ENCODE measurements at regions not wholly inside any gene's neighbourhood (a gene's known extent, or its start where the extent isn't known, plus 50 kb on each side); places are given as distances from the start of the nearest gene placed in this dataset.

- no peak for DNase-seq
- Histone ChIP-seq H3K27ac (ENCODE audit: low read depth, low read length) (no peak overlapping the region), H3K9me3 (ENCODE audit: low read length) (no peaks in the 10 kb centered on the region), H3K27me3 (ENCODE audit: insufficient read depth, low read length, poor library complexity, severe bottlenecking) (no peaks in the 10 kb centered on the region), H3K36me3 (ENCODE audit: insufficient read depth, low read length) (no peaks in the 10 kb centered on the region), H3K4me1 (ENCODE audit: insufficient read depth, low read length) (no peaks in the 10 kb centered on the region), H3K4me3 (ENCODE audit: low read length) (no peak overlapping the region)
- POLR2A ChIA-PET: no interaction called here
- Mint-ChIP-seq H3K27ac (no peak overlapping the region), H3K4me1 (no peaks in the 10 kb centered on the region), H3K36me3 (no peaks in the 10 kb centered on the region), H3K9me3 (peaks cover 2 to 7% (median 3%) of the 10 kb centered on the region in 5 donors), H3K27me3 (no peaks in the 10 kb centered on the region), H3K4me3 (no peak overlapping the region)
- CTCF ChIA-PET: no interaction called here
Observed at GRCh38 chr7:67754651-67755050, 758.0 kb downstream of the TYW1 start.

DNA sequence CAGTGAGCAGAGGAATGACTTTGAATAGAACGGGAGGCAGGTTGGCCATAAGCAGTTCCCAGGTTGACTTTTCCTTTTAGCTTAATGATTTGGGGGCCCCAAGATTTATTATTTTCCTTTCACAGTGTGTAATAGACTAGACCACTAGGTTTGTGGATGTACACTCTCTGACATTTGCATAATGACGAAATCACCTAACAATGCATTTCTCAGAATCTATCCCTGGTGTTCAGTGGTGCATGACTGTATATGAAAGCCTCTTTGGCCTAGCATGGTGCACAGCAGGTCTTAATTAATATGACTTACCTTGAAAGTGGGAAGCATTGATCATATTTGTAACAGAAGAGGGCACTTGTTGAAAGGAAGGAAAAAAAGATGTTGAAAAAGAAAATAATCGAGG is 761.9 kb downstream of the TYW1 start:
- H3K4me3 Mint-ChIP-seq: no peak overlapping the region
- ChIA-PET POLR2A (no interaction called here), CTCF (interaction anchor here (0.8 kb wide), 1 partner anchor 12 kb away, joined by 3 read pairs; no protein-coding TSS in a partner anchor)
- no peak overlapping the region for H3K27ac Mint-ChIP-seq
- H3K27me3 ChIP-seq (ENCODE audit: insufficient read depth, low read length, poor library complexity, severe bottlenecking): no peaks in the 10 kb centered on the region
- no peaks in the 10 kb centered on the region for H3K36me3 Mint-ChIP-seq
- no peak overlapping the region for H3K27ac ChIP-seq (ENCODE audit: low read depth, low read length)
- H3K4me1 Mint-ChIP-seq: no peaks in the 10 kb centered on the region
- no peaks in the 10 kb centered on the region for H3K27me3 Mint-ChIP-seq
- DNase-seq: no peak
- H3K36me3 ChIP-seq (ENCODE audit: insufficient read depth, low read length): no peaks in the 10 kb centered on the region
- peaks cover 0 to 6% (median 2%) of the 10 kb centered on the region in 5 donors for H3K9me3 Mint-ChIP-seq
- no peak overlapping the region for H3K4me3 ChIP-seq (ENCODE audit: low read length)
- no peaks in the 10 kb centered on the region for H3K9me3 ChIP-seq (ENCODE audit: low read length)
- no peaks in the 10 kb centered on the region for H3K4me1 ChIP-seq (ENCODE audit: insufficient read depth, low read length)

- peaks cover 0 to 10% (median 2%) of the 10 kb centered on the region in 5 donors for H3K9me3 Mint-ChIP-seq
- H3K27me3 Mint-ChIP-seq: no peaks in the 10 kb centered on the region
- H3K4me1 ChIP-seq (ENCODE audit: insufficient read depth, low read length): no peaks in the 10 kb centered on the region
- H3K4me1 Mint-ChIP-seq: no peaks in the 10 kb centered on the region
- H3K27ac Mint-ChIP-seq: no peak overlapping the region
- H3K36me3 Mint-ChIP-seq: no peaks in the 10 kb centered on the region
- POLR2A ChIA-PET: no interaction called here
- H3K36me3 ChIP-seq (ENCODE audit: insufficient read depth, low read length): no peaks in the 10 kb centered on the region
- H3K9me3 ChIP-seq (ENCODE audit: low read length): no peaks in the 10 kb centered on the region
- CTCF ChIA-PET: no interaction called here
- no peak for DNase-seq
- no peak overlapping the region for H3K4me3 Mint-ChIP-seq
- H3K4me3 ChIP-seq (ENCODE audit: low read length): no peak overlapping the region
- no peaks in the 10 kb centered on the region for H3K27me3 ChIP-seq (ENCODE audit: insufficient read depth, low read length, poor library complexity, severe bottlenecking)
- H3K27ac ChIP-seq (ENCODE audit: low read depth, low read length): no peak overlapping the region
Observed at GRCh38 chr7:67760971-67761370, 764.3 kb downstream of the TYW1 start.

GRCh38 chr7:67762516-67762915 is 765.9 kb downstream of the TYW1 start:
- Mint-ChIP-seq H3K27ac (no peak overlapping the region), H3K27me3 (no peaks in the 10 kb centered on the region), H3K4me3 (no peak overlapping the region), H3K9me3 (peaks cover 2 to 10% (median 6%) of the 10 kb centered on the region in 5 donors), H3K4me1 (no peaks in the 10 kb centered on the region), H3K36me3 (peaks cover 0 to 3% (median 0%) of the 10 kb centered on the region in 3 donors)
- Histone ChIP-seq H3K4me1 (ENCODE audit: insufficient read depth, low read length) (no peaks in the 10 kb centered on the region), H3K27ac (ENCODE audit: low read depth, low read length) (no peak overlapping the region), H3K9me3 (ENCODE audit: low read length) (no peaks in the 10 kb centered on the region), H3K36me3 (ENCODE audit: insufficient read depth, low read length) (no peaks in the 10 kb centered on the region), H3K4me3 (ENCODE audit: low read length) (no peak overlapping the region), H3K27me3 (ENCODE audit: insufficient read depth, low read length, poor library complexity, severe bottlenecking) (no peaks in the 10 kb centered on the region)
- ChIA-PET CTCF (no interaction called here), POLR2A (no interaction called here)
- DNase-seq: no peak

DNA sequence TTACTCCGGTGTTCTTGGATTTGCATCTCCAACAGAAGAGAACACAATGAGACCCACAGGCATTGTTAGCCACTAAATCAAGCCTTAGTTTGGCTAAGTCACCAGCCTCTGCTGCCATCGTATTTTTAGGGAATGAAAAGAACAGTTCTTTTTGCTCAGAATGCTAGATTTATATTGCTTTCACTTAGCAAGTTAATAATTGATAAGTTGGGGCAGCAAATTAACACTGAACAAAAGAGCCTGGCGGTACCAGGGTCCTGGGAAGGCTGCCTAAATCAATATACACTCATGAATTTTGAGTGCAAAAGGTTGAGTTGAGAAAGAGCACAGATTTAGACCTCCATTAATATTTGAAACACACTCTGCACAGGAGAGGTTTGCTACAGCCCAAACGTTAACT is 767.7 kb downstream of the TYW1 start:
- DNase-seq: no peak
- H3K9me3 Mint-ChIP-seq: peaks cover 2 to 6% (median 4%) of the 10 kb centered on the region in 5 donors
- no peak overlapping the region for H3K27ac Mint-ChIP-seq
- ChIA-PET CTCF (no interaction called here), POLR2A (no interaction called here)
- Histone ChIP-seq H3K4me3 (ENCODE audit: low read length) (no peak overlapping the region), H3K27ac (ENCODE audit: low read depth, low read length) (no peak overlapping the region), H3K36me3 (ENCODE audit: insufficient read depth, low read length) (no peaks in the 10 kb centered on the region), H3K4me1 (ENCODE audit: insufficient read depth, low read length) (no peaks in the 10 kb centered on the region), H3K27me3 (ENCODE audit: insufficient read depth, low read length, poor library complexity, severe bottlenecking) (no peaks in the 10 kb centered on the region), H3K9me3 (ENCODE audit: low read length) (no peaks in the 10 kb centered on the region)
- H3K27me3 Mint-ChIP-seq: no peaks in the 10 kb centered on the region
- no peak overlapping the region for H3K4me3 Mint-ChIP-seq
- peaks cover 0 to 3% (median 0%) of the 10 kb centered on the region in 3 donors for H3K36me3 Mint-ChIP-seq
- H3K4me1 Mint-ChIP-seq: no peaks in the 10 kb centered on the region

GRCh38 chr7:67765481-67766175 is 769.0 kb downstream of the TYW1 start:
- H3K4me3 ChIP-seq (ENCODE audit: low read length): no peak overlapping the region
- ChIA-PET CTCF (no interaction called here), POLR2A (no interaction called here)
- H3K4me1 ChIP-seq (ENCODE audit: insufficient read depth, low read length): no peaks in the 10 kb centered on the region
- H3K36me3 ChIP-seq (ENCODE audit: insufficient read depth, low read length): no peaks in the 10 kb centered on the region
- no peak for DNase-seq
- Mint-ChIP-seq H3K4me1 (no peaks in the 10 kb centered on the region), H3K36me3 (peaks cover 0 to 3% (median 0%) of the 10 kb centered on the region in 3 donors), H3K4me3 (no peak overlapping the region), H3K9me3 (peaks cover 2 to 13% (median 4%) of the 10 kb centered on the region in 5 donors), H3K27ac (no peak overlapping the region), H3K27me3 (peaks cover 0 to 3% of the 10 kb centered on the region in 2 donors)
- no peak overlapping the region for H3K27ac ChIP-seq (ENCODE audit: low read depth, low read length)
- no peaks in the 10 kb centered on the region for H3K9me3 ChIP-seq (ENCODE audit: low read length)
- no peaks in the 10 kb centered on the region for H3K27me3 ChIP-seq (ENCODE audit: insufficient read depth, low read length, poor library complexity, severe bottlenecking)

DNA sequence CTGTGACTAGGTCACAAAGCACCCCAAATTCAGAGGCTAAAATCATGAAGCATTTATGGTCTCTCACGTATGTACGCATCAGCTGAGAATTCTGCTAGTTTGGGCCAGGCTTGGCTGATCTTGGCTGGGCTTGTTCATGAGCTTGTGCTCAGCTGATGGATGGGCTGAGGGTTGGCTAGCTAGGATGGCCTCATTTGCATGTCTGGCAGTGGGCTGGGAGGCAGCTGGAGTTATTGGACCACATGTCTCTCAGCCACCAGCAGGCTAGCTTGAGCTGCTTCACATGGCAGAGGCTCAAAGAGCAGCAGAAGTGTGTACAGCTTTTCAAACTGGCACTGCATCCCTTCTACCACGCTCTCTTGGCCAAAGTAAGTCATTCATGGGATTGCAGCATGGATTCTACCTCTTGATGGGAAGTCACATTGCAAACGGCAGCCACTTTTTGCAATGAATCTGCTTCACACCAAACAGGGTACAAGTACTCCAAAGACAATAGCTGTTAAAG is 770.3 kb downstream of the TYW1 start:
- H3K9me3 Mint-ChIP-seq: peaks cover 2 to 13% (median 4%) of the 10 kb centered on the region in 5 donors
- POLR2A ChIA-PET: no interaction called here

DNA sequence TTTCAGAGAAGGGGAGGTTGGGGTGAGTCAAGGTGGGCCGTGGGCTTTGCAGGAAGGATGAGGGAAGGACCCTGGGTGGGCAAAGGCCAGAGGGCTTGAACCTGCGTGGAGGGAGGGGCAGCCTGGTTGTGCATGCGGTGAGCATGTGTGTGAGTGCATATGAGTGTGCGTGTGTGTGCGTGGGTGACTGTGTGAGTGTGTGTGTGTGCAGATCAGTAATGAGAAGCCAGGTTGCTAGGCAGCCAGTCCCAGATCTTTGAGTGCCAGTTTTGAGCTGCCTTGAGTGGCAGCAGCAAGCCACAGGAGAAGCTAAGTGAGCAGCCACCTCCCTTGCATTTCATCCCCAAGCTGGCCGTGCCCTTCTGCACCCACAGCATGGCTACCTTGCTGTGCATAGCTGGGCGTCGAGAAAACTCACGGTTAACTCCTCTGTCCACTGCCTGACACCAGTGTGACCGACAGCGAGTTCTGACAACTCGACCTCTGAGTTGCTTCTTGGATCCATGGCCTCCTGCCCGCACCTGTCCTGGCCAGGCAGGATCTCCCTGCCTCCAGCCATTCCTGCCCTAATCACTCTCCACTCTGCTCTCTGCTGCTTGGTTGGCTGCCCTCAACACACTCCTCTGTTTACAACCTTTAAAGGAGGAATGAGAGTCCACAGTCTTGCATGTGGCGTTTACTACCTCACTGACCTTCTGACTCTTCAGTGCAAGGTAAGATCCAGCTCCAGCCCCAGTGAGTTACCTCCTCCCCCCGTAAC is 775.4 kb downstream of the TYW1 start:
- Mint-ChIP-seq H3K4me1 (no peaks in the 10 kb centered on the region), H3K4me3 (no peak overlapping the region), H3K36me3 (peaks cover 0 to 3% (median 2%) of the 10 kb centered on the region in 3 donors), H3K27ac (no peak overlapping the region), H3K27me3 (peaks cover 0 to 4% of the 10 kb centered on the region in 2 donors), H3K9me3 (peaks cover 0 to 18% (median 14%) of the 10 kb centered on the region in 5 donors)
- CTCF ChIA-PET: no interaction called here
- POLR2A ChIA-PET: no interaction called here
- Histone ChIP-seq H3K27me3 (ENCODE audit: insufficient read depth, low read length, poor library complexity, severe bottlenecking) (no peaks in the 10 kb centered on the region), H3K4me3 (ENCODE audit: low read length) (no peak overlapping the region), H3K36me3 (ENCODE audit: insufficient read depth, low read length) (no peaks in the 10 kb centered on the region), H3K4me1 (ENCODE audit: insufficient read depth, low read length) (no peaks in the 10 kb centered on the region), H3K27ac (ENCODE audit: low read depth, low read length) (no peak overlapping the region), H3K9me3 (ENCODE audit: low read length) (no peaks in the 10 kb centered on the region)
- no peak for DNase-seq

More for the DNA sequence above, 770.3 kb downstream of the TYW1 start:
- H3K4me1 ChIP-seq (ENCODE audit: insufficient read depth, low read length): no peaks in the 10 kb centered on the region
- H3K36me3 ChIP-seq (ENCODE audit: insufficient read depth, low read length): no peaks in the 10 kb centered on the region
- H3K27me3 ChIP-seq (ENCODE audit: insufficient read depth, low read length, poor library complexity, severe bottlenecking): no peaks in the 10 kb centered on the region
- Mint-ChIP-seq H3K27ac (no peak overlapping the region), H3K4me3 (no peak overlapping the region), H3K4me1 (no peaks in the 10 kb centered on the region), H3K27me3 (peaks cover 0 to 3% of the 10 kb centered on the region in 2 donors), H3K36me3 (peaks cover 0 to 3% (median 0%) of the 10 kb centered on the region in 3 donors)
- no peaks in the 10 kb centered on the region for H3K9me3 ChIP-seq (ENCODE audit: low read length)
- DNase-seq: no peak
- H3K4me3 ChIP-seq (ENCODE audit: low read length): no peak overlapping the region
- CTCF ChIA-PET: no interaction called here
- no peak overlapping the region for H3K27ac ChIP-seq (ENCODE audit: low read depth, low read length)
